ENCODE measurements at regions not wholly inside any gene's neighbourhood (a gene's known extent, or its start where the extent isn't known, plus 50 kb on each side); places are given as distances from the start of the nearest gene placed in this dataset.

DNA sequence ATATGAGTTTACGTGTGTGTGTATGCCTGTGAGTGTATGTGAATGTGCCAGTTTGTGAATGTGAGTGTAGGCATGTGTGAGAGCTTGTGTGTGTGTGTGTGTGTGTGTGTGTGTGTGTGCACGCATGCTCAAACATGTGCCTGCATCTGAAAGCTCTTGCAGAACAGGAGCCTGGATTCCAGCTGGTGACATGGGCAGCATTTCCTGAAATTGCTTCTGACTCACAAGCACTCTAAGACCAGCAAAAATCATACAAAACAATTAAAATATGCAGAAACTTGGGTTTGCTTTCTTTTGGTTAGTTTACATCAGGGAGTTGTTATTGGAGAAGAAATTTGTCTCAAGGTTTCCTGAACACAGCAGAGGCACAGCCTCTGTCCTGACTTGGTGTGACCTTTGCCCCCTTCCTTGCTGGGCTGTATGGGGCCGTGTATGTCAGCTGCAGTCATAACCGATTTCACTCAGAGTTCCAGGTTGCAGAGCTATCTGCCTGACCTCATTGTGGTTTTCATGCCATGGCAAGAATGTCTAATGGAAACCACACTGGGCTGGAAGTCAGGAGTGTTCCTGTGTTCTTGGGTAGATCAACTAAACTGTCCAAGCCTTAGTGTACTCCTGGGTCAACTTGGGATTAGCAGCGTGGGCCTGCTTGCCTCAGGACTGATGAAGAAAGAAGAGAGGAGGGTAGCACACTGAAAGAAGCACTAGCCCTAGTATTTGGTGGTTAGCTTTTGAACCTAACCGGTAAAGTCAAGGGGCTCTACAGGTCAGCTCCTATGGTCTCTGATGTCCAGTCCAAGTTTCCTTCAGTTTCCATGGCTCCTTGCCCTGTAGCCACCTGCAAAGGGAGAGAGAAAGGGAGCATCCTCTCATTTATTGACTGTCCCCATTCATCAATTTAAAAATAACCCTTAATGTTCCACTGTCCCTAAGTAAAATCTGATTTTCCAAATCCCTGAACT lies 143.7 kb downstream of the SNX19 start:
- no peaks in the 10 kb centered on the region for H3K27me3 ChIP-seq
- no peaks in the 10 kb centered on the region for H3K36me3 ChIP-seq
- H3K4me3 ChIP-seq: no peak overlapping the region
- TF ChIP-seq EP300 (IDR thresholded peaks at IDR 0.05): peak; percentile 37 to 90
- TF ChIP-seq POLR2A (IDR thresholded peaks at IDR 0.05): no peak
- WGBS, 2 donors: 39 to 42% methylated on average over 6 of the region's 6 CpGs
- H3K4me1 ChIP-seq: peaks cover 0 to 51% (median 12%) of the 10 kb centered on the region in 4 donors
- H3K27ac ChIP-seq: peak overlapping the region in 3 of 4 donors; percentile 12 to 68 (median 51)
- H3K9me3 ChIP-seq: no peaks in the 10 kb centered on the region
- DNase-seq (ENCODE audit: low spot score in 2 of 2): peak; percentile 47 to 78

DNA sequence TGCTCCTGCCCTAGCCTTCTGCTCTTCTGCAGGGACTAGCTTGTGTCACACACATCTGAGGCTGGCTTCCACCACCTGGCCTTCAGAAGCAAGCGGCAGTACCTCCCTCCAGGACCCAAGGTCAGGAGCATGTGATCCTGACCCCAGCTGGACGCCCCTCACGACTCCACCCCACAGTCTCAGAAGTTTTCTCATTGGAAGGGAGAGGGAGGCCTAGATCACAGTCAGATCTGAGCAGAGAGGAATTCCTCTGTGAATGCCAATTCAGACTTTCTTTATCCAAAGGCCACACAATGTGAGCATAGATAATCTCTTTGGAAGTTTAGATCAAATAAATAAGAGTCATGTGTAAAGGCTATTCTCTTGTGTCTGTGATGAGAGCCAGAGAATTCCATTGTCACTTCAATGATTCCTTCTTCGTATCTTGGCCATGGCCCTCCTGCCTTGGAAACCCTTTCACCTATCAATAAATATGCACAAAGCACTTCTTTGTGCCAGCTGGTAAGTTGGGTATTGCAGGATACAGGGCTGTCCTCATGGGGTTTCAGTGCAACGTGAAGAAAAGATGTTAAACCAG lies 142.9 kb downstream of the SNX19 start:
- DNase-seq (ENCODE audit: low spot score in 2 of 2): no peak
- no peak overlapping the region for H3K4me3 ChIP-seq
- no peaks in the 10 kb centered on the region for H3K27me3 ChIP-seq
- TF ChIP-seq, protein P1, sequence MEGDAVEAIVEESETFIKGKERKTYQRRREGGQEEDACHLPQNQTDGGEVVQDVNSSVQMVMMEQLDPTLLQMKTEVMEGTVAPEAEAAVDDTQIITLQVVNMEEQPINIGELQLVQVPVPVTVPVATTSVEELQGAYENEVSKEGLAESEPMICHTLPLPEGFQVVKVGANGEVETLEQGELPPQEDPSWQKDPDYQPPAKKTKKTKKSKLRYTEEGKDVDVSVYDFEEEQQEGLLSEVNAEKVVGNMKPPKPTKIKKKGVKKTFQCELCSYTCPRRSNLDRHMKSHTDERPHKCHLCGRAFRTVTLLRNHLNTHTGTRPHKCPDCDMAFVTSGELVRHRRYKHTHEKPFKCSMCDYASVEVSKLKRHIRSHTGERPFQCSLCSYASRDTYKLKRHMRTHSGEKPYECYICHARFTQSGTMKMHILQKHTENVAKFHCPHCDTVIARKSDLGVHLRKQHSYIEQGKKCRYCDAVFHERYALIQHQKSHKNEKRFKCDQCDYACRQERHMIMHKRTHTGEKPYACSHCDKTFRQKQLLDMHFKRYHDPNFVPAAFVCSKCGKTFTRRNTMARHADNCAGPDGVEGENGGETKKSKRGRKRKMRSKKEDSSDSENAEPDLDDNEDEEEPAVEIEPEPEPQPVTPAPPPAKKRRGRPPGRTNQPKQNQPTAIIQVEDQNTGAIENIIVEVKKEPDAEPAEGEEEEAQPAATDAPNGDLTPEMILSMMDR (IDR thresholded peaks at IDR 0.05): no peak
- TF ChIP-seq EP300 (IDR thresholded peaks at IDR 0.05) (no peak), POLR2A (IDR thresholded peaks at IDR 0.05) (no peak)
- peaks cover 0 to 51% (median 12%) of the 10 kb centered on the region in 4 donors for H3K4me1 ChIP-seq
- H3K36me3 ChIP-seq: no peaks in the 10 kb centered on the region
- no peaks in the 10 kb centered on the region for H3K9me3 ChIP-seq
- WGBS, 2 donors: 34 to 46% methylated on average over 5 of the region's 5 CpGs
- H3K27ac ChIP-seq: peak overlapping the region in 2 of 4 donors; percentile 51 to 68

DNA sequence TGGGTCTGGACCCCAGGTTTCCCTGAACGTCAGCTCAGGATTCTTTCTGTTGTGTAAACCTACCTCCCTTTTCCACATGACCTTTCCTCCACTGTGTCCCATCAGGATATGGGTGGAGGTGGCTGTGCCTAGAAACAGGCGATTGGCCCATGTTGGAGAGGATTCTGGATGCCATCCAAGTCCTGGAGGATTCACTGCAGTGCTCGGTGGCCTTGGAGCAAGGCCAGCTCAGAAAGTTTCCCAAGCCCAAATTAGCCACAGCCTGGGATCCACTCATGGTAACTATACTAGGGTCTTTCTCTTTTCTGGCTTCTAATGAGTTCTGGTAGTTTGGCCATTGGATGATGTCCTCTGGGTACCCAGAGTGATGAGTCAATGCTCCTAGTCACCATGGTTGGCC lies 141.6 kb downstream of the SNX19 start:
- H3K36me3 ChIP-seq: no peaks in the 10 kb centered on the region
- no peak for DNase-seq (ENCODE audit: low spot score in 2 of 2)
- H3K27ac ChIP-seq: no peak overlapping the region
- H3K27me3 ChIP-seq: no peaks in the 10 kb centered on the region
- WGBS, 2 donors: 58 to 59% methylated on average over 3 of the region's 3 CpGs
- H3K4me3 ChIP-seq: no peak overlapping the region
- TF ChIP-seq, protein P1 (IDR thresholded peaks at IDR 0.05): no peak
- no peak for TF ChIP-seq POLR2A (IDR thresholded peaks at IDR 0.05)
- H3K9me3 ChIP-seq: no peaks in the 10 kb centered on the region
- H3K4me1 ChIP-seq: peaks cover 0 to 51% (median 12%) of the 10 kb centered on the region in 4 donors

DNA sequence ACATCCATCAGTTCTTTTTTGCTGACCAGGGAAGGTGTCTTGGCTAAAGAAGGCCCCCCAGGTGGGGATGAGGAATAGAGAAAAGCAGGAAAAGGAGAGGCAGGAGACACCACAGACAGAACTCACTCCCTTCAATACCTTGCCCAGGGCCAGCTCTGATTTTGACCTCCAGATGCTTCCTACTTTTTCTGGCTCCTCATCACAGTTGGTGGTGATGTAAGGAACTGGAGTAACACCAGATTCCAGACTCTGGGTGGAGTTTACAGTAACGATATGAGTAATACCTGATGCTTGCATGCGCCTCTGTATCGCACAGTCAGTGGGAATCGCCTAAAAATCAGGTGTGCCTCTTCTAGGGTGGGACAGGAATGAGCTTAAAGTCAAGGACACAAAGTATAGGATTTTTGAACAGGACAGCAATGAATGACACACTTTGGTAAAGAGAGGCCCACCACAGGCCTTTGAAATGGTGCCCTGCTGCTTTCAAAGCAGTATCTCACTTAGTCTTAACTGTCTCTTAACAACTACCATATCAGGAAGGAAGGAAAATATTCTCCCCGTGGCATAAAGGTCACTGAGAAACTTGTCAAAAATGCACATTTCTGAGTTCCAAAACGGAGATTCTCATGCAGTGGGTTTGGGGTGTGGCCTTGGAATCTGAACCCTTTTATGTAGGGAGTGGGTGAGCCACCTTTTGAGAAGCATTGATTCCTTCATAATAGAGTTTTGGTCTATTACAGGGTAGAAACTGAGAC lies 140.8 kb downstream of the SNX19 start:
- DNase-seq (ENCODE audit: low spot score in 2 of 2): no peak
- Histone ChIP-seq H3K27ac (no peak overlapping the region), H3K9me3 (no peaks in the 10 kb centered on the region), H3K4me1 (peaks cover 0 to 51% (median 12%) of the 10 kb centered on the region in 4 donors), H3K36me3 (no peaks in the 10 kb centered on the region), H3K4me3 (no peak overlapping the region), H3K27me3 (no peaks in the 10 kb centered on the region)
- 71 to 74% methylated on average over 6 of the region's 6 CpGs for WGBS, 2 donors
- peak in 1 of 2 donors; percentile 18 for TF ChIP-seq EP300 (IDR thresholded peaks at IDR 0.05)
- TF ChIP-seq POLR2A (IDR thresholded peaks at IDR 0.05): no peak
- TF ChIP-seq, protein P1 (IDR thresholded peaks at IDR 0.05): no peak

DNA sequence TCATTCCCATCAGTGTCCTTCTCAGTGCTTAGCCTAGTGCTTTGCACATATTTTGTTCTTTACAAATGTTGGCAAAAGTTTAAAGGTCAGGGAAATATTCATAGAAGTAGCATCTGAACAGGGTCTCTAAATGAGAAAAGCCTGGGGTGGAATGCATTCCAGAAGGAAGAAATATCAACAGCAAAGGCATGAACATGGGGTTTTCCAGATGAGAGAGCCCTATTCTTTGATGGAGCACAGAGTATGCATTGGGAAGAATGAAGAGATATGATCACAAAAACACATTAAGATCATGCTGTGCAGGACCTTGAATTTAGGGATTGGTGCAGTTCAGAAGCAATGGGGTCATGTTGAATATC lies 140.2 kb downstream of the SNX19 start:
- H3K9me3 ChIP-seq: no peaks in the 10 kb centered on the region
- TF ChIP-seq, protein P1 (IDR thresholded peaks at IDR 0.05): no peak
- TF ChIP-seq EP300 (IDR thresholded peaks at IDR 0.05) (no peak), POLR2A (IDR thresholded peaks at IDR 0.05) (no peak)
- no peak overlapping the region for H3K4me3 ChIP-seq
- no peak for DNase-seq (ENCODE audit: low spot score in 2 of 2)
- H3K4me1 ChIP-seq: peaks cover 0 to 47% (median 12%) of the 10 kb centered on the region in 4 donors
- no peak overlapping the region for H3K27ac ChIP-seq
- no peaks in the 10 kb centered on the region for H3K27me3 ChIP-seq
- H3K36me3 ChIP-seq: no peaks in the 10 kb centered on the region
